ENCODE measurements at regions not wholly inside any gene's neighbourhood (a gene's known extent, or its start where the extent isn't known, plus 50 kb on each side); places are given as distances from the start of the nearest gene placed in this dataset.

DNA sequence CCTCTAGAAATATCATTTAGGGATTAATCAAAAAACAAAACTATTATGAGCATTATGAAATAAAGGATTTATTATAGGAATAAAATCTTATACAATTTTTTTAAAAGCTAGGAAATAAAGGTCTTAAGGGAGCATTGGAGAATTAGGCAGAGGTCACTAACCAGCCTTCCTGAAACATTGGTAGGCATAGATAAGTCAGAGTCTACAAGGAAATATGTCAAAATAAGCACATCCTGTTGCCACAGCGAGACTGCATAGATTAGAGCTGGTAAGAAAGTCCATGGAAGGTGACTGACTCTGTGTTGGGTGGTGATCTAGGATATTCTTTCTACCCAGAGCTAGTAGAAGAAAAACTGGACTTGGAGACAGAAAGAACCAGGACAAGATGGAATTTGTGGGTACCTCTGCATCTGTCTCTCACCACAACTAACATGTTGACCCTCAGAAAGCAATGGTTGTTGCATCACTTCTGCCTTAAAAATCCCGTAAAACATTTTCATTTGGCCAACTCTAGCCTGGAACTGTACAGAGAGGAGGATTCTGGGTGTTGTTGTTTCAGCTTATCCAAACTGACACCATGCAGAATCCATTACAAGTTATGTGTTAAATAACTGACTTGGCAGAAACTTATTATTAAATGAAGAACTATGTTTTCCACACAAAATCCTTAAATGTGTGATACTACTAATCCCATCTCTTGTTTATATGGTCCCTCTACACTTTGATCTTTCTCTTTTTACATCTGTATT lies 77.1 kb downstream of the FBXO5 start:
- DNase-seq, result no peak

- no peak for DNase-seq
Measured at GRCh38 chr6:152909241-152909640, 73.6 kb downstream of the FBXO5 start.

DNA sequence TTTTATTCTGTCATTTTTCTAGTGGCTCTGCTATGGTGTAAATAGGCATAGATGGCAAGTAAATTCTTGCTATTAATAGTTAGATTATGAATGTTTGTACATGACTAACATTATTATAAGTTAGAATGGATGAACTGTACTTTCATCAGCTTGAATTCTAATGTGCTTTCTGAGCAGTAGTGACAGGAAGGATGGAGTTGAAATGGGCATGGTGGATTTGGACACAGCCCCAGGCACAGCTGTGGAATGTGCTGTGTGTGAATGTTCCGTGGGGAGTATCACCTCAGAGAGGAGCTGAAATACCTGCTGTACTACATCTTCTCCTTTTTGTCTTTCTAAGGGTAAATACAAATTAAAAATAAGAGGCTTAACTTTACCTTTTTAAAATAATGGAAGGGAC lies 66.8 kb downstream of the FBXO5 start:
- DNase-seq, result no peak

GRCh38 chr6:152918991-152919390 lies 63.9 kb downstream of the FBXO5 start:
- DNase-seq, result no peak

- no peak for DNase-seq
Measured at GRCh38 chr6:152920016-152920415, 62.8 kb downstream of the FBXO5 start.
